Trophoblast cell (in vitro differentiated cells and primary cell): ENCODE measurements at regions not wholly inside any gene's neighbourhood (a gene's known extent, or its start where the extent isn't known, plus 50 kb on each side); places are given as distances from the start of the nearest gene placed in this dataset.

Source experiments
- DNase-seq, 2 donors: peaks; one replicate each; pipeline ENCODE4 v3.0.0-alpha.2; 2016
- H2AFZ ChIP-seq: 2 replicates; pipeline ENCODE4 v1.6.1; 2013; ENCODE audit warnings: low read length, moderate library complexity, mild to moderate bottlenecking; ENCODE audit not compliant: insufficient read depth, poor library complexity
- H2AK5ac ChIP-seq: 2 replicates; pipeline ENCODE4 v1.6.1; 2013; ENCODE audit warnings: mild to moderate bottlenecking, low read length
- H2BK120ac ChIP-seq: 2 replicates; pipeline ENCODE4 v1.6.1; 2013; ENCODE audit warnings: low read length, mild to moderate bottlenecking, moderate library complexity; ENCODE audit not compliant: insufficient read depth, poor library complexity
- H2BK12ac ChIP-seq: 2 replicates; pipeline ENCODE4 v1.6.1; 2013; ENCODE audit warnings: mild to moderate bottlenecking, low read length, moderate library complexity
- H2BK5ac ChIP-seq: 2 replicates; pipeline ENCODE4 v1.6.1; 2013; ENCODE audit warnings: low read length, low read depth, moderate library complexity, mild to moderate bottlenecking; ENCODE audit not compliant: poor library complexity
- H3K14ac ChIP-seq: 2 replicates; pipeline ENCODE4 v1.6.1; 2013; ENCODE audit warnings: mild to moderate bottlenecking, low read length
- H3K18ac ChIP-seq: 2 replicates; pipeline ENCODE4 v1.6.1; 2013; ENCODE audit warnings: mild to moderate bottlenecking, low read length
- H3K23ac ChIP-seq: 2 replicates; pipeline ENCODE4 v1.6.1; 2013; ENCODE audit warnings: low read length
- H3K27ac ChIP-seq: 2 replicates; pipeline ENCODE4 v1.5.1; 2013; ENCODE audit warnings: low read depth, mild to moderate bottlenecking, inconsistent platforms, low read length, moderate library complexity
- H3K27me3 ChIP-seq: 2 replicates; pipeline ENCODE4 v1.6.1; 2013; ENCODE audit warnings: inconsistent platforms, mild to moderate bottlenecking, low read length, moderate library complexity; ENCODE audit not compliant: insufficient read depth
- H3K36me3 ChIP-seq, 2 experiments: 1 replicate in 1 of 2; 2 replicates in 1 of 2; pipeline ENCODE4 v1.6.1; 2013; ENCODE audit warnings: low read length in 2 of 2, mild to moderate bottlenecking in 2 of 2, moderate library complexity in 1 of 2; ENCODE audit not compliant: insufficient read depth in 2 of 2, control insufficient read depth in 1 of 2
- H3K4ac ChIP-seq: 2 replicates; pipeline ENCODE4 v1.6.1; 2013; ENCODE audit warnings: low read depth, mild to moderate bottlenecking, low read length, moderate library complexity
- H3K4me1 ChIP-seq, 2 experiments: 1 replicate in 1 of 2; 2 replicates in 1 of 2; pipeline ENCODE4 v1.6.1; 2013; ENCODE audit warnings: low read length in 2 of 2, mild to moderate bottlenecking in 2 of 2, moderate library complexity in 1 of 2; ENCODE audit not compliant: insufficient read depth in 2 of 2, control insufficient read depth in 1 of 2
- H3K4me2 ChIP-seq: 2 replicates; pipeline ENCODE4 v1.6.1; 2013; ENCODE audit warnings: inconsistent platforms, mild to moderate bottlenecking, low read length, moderate library complexity
- H3K4me3 ChIP-seq: 2 replicates; pipeline ENCODE4 v1.5.1; 2013; ENCODE audit warnings: mild to moderate bottlenecking, low read depth, low read length, inconsistent platforms
- H3K79me1 ChIP-seq: one replicate; pipeline ENCODE4 v1.6.1; 2013; ENCODE audit warnings: low read length
- H3K79me2 ChIP-seq: 2 replicates; pipeline ENCODE4 v1.6.1; 2013; ENCODE audit warnings: low read length, mild to moderate bottlenecking; ENCODE audit not compliant: control insufficient read depth, insufficient read depth, poor library complexity
- H3K9ac ChIP-seq: 2 replicates; pipeline ENCODE4 v1.6.1; 2013; ENCODE audit warnings: mild to moderate bottlenecking, low read length
- H3K9me3 ChIP-seq: 2 replicates; pipeline ENCODE4 v1.6.1; 2013; ENCODE audit warnings: low read depth, mild to moderate bottlenecking, control low read depth, inconsistent platforms, low read length; ENCODE audit not compliant: insufficient read depth
- H4K12ac ChIP-seq: 2 replicates; pipeline ENCODE4 v1.6.1; 2013; ENCODE audit warnings: low read depth, mild to moderate bottlenecking, low read length, moderate library complexity
- H4K8ac ChIP-seq: 2 replicates; pipeline ENCODE4 v1.6.1; 2013; ENCODE audit warnings: low read depth, mild to moderate bottlenecking, low read length, moderate library complexity
- H4K91ac ChIP-seq: one replicate; pipeline ENCODE4 v1.6.1; 2013; ENCODE audit warnings: low read depth, mild to moderate bottlenecking, low read length, moderate library complexity
- WGBS: extraction: QIAGEN DNeasy Blood & Tissue Kit; methylation state at CpG from one replicate; pipeline ENCODE4 v1.1.7; 2013; ENCODE audit warnings: missing lambda C conversion rate; ENCODE audit not compliant: insufficient read length, insufficient coverage; ENCODE audit errors: extremely low coverage; 5-methylcytosine and 5-hydroxymethylcytosine counted together

- H3K36me3 ChIP-seq: no peaks in the 10 kb centered on the region
- no peaks in the 10 kb centered on the region for H3K27me3 ChIP-seq
- H3K79me2 ChIP-seq: no peaks in the 10 kb centered on the region
- H3K27ac ChIP-seq: no peak overlapping the region
- no peak overlapping the region for H2AFZ ChIP-seq
- no peak overlapping the region for H3K4me2 ChIP-seq
- H4K8ac ChIP-seq: no peak overlapping the region
- no peak overlapping the region for H2BK12ac ChIP-seq
- no peak overlapping the region for H2AK5ac ChIP-seq
- H3K9ac ChIP-seq: no peak overlapping the region
- no CpG with 5 or more reads among the region's 1 CpG for WGBS
- DNase-seq: no peak
- H3K4me1 ChIP-seq: peaks cover 0 to 3% of the 10 kb centered on the region in 2 experiments
- H3K23ac ChIP-seq: no peak overlapping the region
- no peak overlapping the region for H3K4ac ChIP-seq
- H3K18ac ChIP-seq: no peak overlapping the region
- no peak overlapping the region for H2BK120ac ChIP-seq
- H4K12ac ChIP-seq: no peak overlapping the region
- H3K9me3 ChIP-seq: no peaks in the 10 kb centered on the region
- no peak overlapping the region for H4K91ac ChIP-seq
- H2BK5ac ChIP-seq: no peak overlapping the region
- H3K4me3 ChIP-seq: no peak overlapping the region
- no peaks in the 10 kb centered on the region for H3K79me1 ChIP-seq
- H3K14ac ChIP-seq: no peak overlapping the region
Observed at GRCh38 chr12:46560874-46561273, 188.3 kb upstream of the SLC38A2 start.

- Histone ChIP-seq H2BK12ac (no peak overlapping the region), H3K79me2 (no peaks in the 10 kb centered on the region), H3K27me3 (no peaks in the 10 kb centered on the region), H3K9ac (no peak overlapping the region), H3K4me1 (peaks cover 0 to 3% of the 10 kb centered on the region in 2 experiments), H3K9me3 (no peaks in the 10 kb centered on the region), H4K12ac (no peak overlapping the region), H3K79me1 (no peaks in the 10 kb centered on the region), H3K4ac (no peak overlapping the region), H4K91ac (no peak overlapping the region), H3K4me2 (no peak overlapping the region), H2AK5ac (no peak overlapping the region), H3K4me3 (no peak overlapping the region), H2BK120ac (no peak overlapping the region), H3K18ac (no peak overlapping the region), H2AFZ (no peak overlapping the region), H3K14ac (no peak overlapping the region), H3K23ac (no peak overlapping the region), H2BK5ac (no peak overlapping the region), H3K36me3 (no peaks in the 10 kb centered on the region), H3K27ac (no peak overlapping the region), H4K8ac (no peak overlapping the region)
- DNase-seq: no peak
- no CpG with 5 or more reads among the region's 2 CpGs for WGBS
Observed at GRCh38 chr12:46560089-46560488, 187.5 kb upstream of the SLC38A2 start.

DNA sequence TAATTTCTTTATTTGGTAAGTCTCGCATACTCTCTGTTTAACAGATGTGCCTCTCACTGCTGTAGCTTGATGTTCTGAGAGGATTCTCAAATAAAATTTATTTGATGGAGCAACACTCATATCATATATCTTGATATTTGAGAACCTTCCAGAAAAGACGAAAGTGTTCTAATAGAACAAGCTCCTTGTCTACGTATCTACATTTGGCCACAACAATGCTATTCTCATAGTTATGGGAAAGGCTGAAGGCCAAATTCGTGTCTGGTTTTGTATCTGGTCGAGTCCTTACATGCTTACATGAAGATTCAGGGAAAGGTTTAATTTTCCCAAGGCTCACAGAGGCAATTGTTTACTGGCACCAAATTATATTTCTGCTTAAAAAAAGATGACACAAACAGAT is 186.7 kb upstream of the SLC38A2 start:
- H3K14ac ChIP-seq: no peak overlapping the region
- no peak overlapping the region for H3K4ac ChIP-seq
- no peak overlapping the region for H3K4me3 ChIP-seq
- no peak overlapping the region for H4K8ac ChIP-seq
- no peak overlapping the region for H4K91ac ChIP-seq
- no peak overlapping the region for H2BK5ac ChIP-seq
- H2BK12ac ChIP-seq: no peak overlapping the region
- no CpG with 5 or more reads among the region's 5 CpGs for WGBS
- H3K79me2 ChIP-seq: no peaks in the 10 kb centered on the region
- H3K79me1 ChIP-seq: no peaks in the 10 kb centered on the region
- peaks cover 0 to 3% of the 10 kb centered on the region in 2 experiments for H3K4me1 ChIP-seq
- H3K4me2 ChIP-seq: no peak overlapping the region
- H3K27me3 ChIP-seq: no peaks in the 10 kb centered on the region
- no peak overlapping the region for H3K18ac ChIP-seq
- no peak overlapping the region for H3K23ac ChIP-seq
- no peaks in the 10 kb centered on the region for H3K9me3 ChIP-seq
- no peaks in the 10 kb centered on the region for H3K36me3 ChIP-seq
- no peak overlapping the region for H3K27ac ChIP-seq
- H4K12ac ChIP-seq: no peak overlapping the region
- no peak for DNase-seq
- H2AK5ac ChIP-seq: no peak overlapping the region
- no peak overlapping the region for H2AFZ ChIP-seq
- H2BK120ac ChIP-seq: no peak overlapping the region
- no peak overlapping the region for H3K9ac ChIP-seq

DNA sequence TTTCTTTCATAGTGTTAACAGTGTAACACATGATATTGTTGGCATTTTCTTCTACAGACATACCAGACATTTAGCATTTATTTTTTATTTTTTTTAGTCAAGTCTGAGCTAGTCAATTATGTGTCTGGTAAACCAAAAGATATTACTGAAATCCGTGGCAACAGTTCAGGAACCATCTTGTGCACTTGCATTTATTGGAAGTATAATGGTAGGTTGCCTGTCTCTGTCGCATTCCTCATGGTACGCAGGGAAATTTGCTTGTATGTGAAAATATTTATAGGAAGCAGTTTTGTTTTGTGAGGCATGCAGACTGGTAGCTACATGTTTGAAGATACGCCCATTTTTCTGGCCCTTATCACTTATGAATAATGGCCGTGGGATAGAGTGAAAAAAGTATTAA is 186.1 kb upstream of the SLC38A2 start:
- no peak overlapping the region for H4K91ac ChIP-seq
- H3K23ac ChIP-seq: no peak overlapping the region
- H3K14ac ChIP-seq: no peak overlapping the region
- no peaks in the 10 kb centered on the region for H3K36me3 ChIP-seq
- no peaks in the 10 kb centered on the region for H3K79me2 ChIP-seq
- no peak overlapping the region for H3K4me3 ChIP-seq
- no peak overlapping the region for H4K8ac ChIP-seq
- no peak overlapping the region for H3K4me2 ChIP-seq
- no peak overlapping the region for H3K9ac ChIP-seq
- no peaks in the 10 kb centered on the region for H3K27me3 ChIP-seq
- whole genome bisulfite sequencing: no CpG with 5 or more reads among the region's 5 CpGs
- H2AK5ac ChIP-seq: peak overlapping the region; percentile 69
- H2AFZ ChIP-seq: no peak overlapping the region
- H3K9me3 ChIP-seq: no peaks in the 10 kb centered on the region
- no peak overlapping the region for H3K27ac ChIP-seq
- H3K4me1 ChIP-seq: peaks cover 0 to 3% of the 10 kb centered on the region in 2 experiments
- H2BK12ac ChIP-seq: no peak overlapping the region
- H4K12ac ChIP-seq: no peak overlapping the region
- no peak overlapping the region for H3K4ac ChIP-seq
- H2BK120ac ChIP-seq: no peak overlapping the region
- peak; percentile 13 to 62 for DNase-seq
- no peaks in the 10 kb centered on the region for H3K79me1 ChIP-seq
- no peak overlapping the region for H3K18ac ChIP-seq
- no peak overlapping the region for H2BK5ac ChIP-seq
